ENCODE measurements at regions not wholly inside any gene's neighbourhood (a gene's known extent, or its start where the extent isn't known, plus 50 kb on each side); places are given as distances from the start of the nearest gene placed in this dataset.

DNA sequence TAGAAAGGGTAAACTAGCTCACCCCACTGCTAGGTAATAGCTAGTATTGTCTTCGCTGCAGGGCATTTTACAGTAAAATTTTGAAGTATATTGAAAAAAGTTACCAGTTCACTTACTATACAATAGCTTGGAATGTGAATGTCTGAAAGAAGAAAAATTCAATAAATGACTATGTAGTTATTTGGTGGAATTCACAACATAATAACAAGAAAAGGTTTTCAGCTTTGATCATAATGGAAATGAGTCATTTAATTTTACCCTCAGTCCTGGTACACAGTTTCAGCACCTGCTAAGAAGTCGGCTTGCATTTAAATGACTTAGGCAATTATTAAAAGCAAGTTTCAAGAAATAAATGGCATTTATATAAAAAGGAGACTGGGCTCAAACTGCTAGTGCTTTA is 90.4 kb downstream of the NUP35 start:
- ChIA-PET CTCF (no interaction called here), POLR2A (no interaction called here)
- no peak for DNase-seq (ENCODE audit: extremely low spot score)
- TF ChIP-seq SUZ12 (IDR thresholded peaks at IDR 0.05) (no peak), LEF1 (IDR thresholded peaks at IDR 0.05; ENCODE audit: borderline replicate concordance) (no peak), CTBP1 (IDR thresholded peaks at IDR 0.05; ENCODE audit: borderline replicate concordance) (no peak), PKNOX1 (IDR thresholded peaks at IDR 0.05) (no peak), HDGF (IDR thresholded peaks at IDR 0.05; ENCODE audit: borderline replicate concordance) (no peak), FOXM1 (IDR thresholded peaks at IDR 0.05; ENCODE audit: borderline replicate concordance) (no peak), SP1 (IDR thresholded peaks at IDR 0.05) (no peak), ZNF384 (IDR thresholded peaks at IDR 0.05) (no peak), ARNT (IDR thresholded peaks at IDR 0.05) (no peak), L3MBTL2 (conservative IDR thresholded peaks at IDR 0.05) (no peak), BHLHE40 (IDR thresholded peaks at IDR 0.05; ENCODE audit: borderline replicate concordance) (no peak), ELF4 (IDR thresholded peaks at IDR 0.05) (no peak), FOXA1 (IDR thresholded peaks at IDR 0.05) (no peak)

GRCh38 chr2:183215917-183216316 is 91.7 kb downstream of the NUP35 start:
- POLR2A ChIA-PET, result no interaction called here
- no peak for TF ChIP-seq BHLHE40 (IDR thresholded peaks at IDR 0.05; ENCODE audit: borderline replicate concordance)
- CTCF ChIA-PET, result no interaction called here

GRCh38 chr2:183219888-183220287 is 95.6 kb downstream of the NUP35 start:
- POLR2A ChIA-PET, result interaction anchor here (1.1 kb wide), 1 partner anchor 141 kb away, joined by 3 read pairs; the partner anchor contains the start of gene DUSP19
- CTCF ChIA-PET, result no interaction called here
- DNase-seq (ENCODE audit: extremely low spot score), result no peak
- no peak for TF ChIP-seq SP1 (IDR thresholded peaks at IDR 0.05)
- no peak for TF ChIP-seq BHLHE40 (IDR thresholded peaks at IDR 0.05; ENCODE audit: borderline replicate concordance)
- no peak for TF ChIP-seq HDGF (IDR thresholded peaks at IDR 0.05; ENCODE audit: borderline replicate concordance)
- no peak for TF ChIP-seq ZNF384 (IDR thresholded peaks at IDR 0.05)
- no peak for TF ChIP-seq CTBP1 (IDR thresholded peaks at IDR 0.05; ENCODE audit: borderline replicate concordance)
- no peak for TF ChIP-seq ARNT (IDR thresholded peaks at IDR 0.05)
- no peak for TF ChIP-seq SUZ12 (IDR thresholded peaks at IDR 0.05)
- no peak for TF ChIP-seq LEF1 (IDR thresholded peaks at IDR 0.05; ENCODE audit: borderline replicate concordance)
- no peak for TF ChIP-seq FOXM1 (IDR thresholded peaks at IDR 0.05; ENCODE audit: borderline replicate concordance)
- no peak for TF ChIP-seq TARDBP (IDR thresholded peaks at IDR 0.05)
- no peak for TF ChIP-seq ELF4 (IDR thresholded peaks at IDR 0.05)
- TF ChIP-seq FOXA1 (IDR thresholded peaks at IDR 0.05), result no peak
- TF ChIP-seq PKNOX1 (IDR thresholded peaks at IDR 0.05), result no peak
- no peak for TF ChIP-seq L3MBTL2 (conservative IDR thresholded peaks at IDR 0.05)
- TF ChIP-seq FOXK2 (IDR thresholded peaks at IDR 0.05), result no peak
- no peak for TF ChIP-seq NFRKB (IDR thresholded peaks at IDR 0.05)

More at GRCh38 chr2:183215917-183216316, 91.7 kb downstream of the NUP35 start:
- no peak for DNase-seq (ENCODE audit: extremely low spot score)

DNA sequence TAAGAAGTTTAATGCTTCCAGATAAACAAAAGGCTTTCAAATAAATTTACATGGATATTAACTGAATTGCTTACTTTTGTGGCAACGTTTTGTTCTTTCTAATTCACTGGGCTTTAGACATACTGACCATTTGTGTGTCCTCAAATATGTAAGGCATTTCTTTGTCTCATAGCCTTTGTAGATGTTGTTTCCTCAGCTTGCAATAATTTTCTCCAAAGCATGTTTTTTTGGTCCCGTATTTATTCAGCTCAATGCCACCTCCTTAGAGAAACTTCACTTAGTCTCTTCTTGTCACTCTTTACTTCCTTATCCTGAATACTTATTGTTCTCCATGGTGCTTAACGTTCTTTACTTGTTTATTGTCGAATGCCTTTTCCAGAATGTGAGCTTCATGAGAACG is 98.5 kb downstream of the NUP35 start:
- POLR2A ChIA-PET, result no interaction called here
- DNase-seq (ENCODE audit: extremely low spot score), result no peak
- TF ChIP-seq SP1 (IDR thresholded peaks at IDR 0.05), result no peak
- no peak for TF ChIP-seq HDGF (IDR thresholded peaks at IDR 0.05; ENCODE audit: borderline replicate concordance)
- TF ChIP-seq L3MBTL2 (conservative IDR thresholded peaks at IDR 0.05), result no peak
- no peak for TF ChIP-seq SUZ12 (IDR thresholded peaks at IDR 0.05)
- no peak for TF ChIP-seq FOXK2 (IDR thresholded peaks at IDR 0.05)
- TF ChIP-seq ARNT (IDR thresholded peaks at IDR 0.05), result no peak
- no peak for TF ChIP-seq FOXA1 (IDR thresholded peaks at IDR 0.05)
- no peak for TF ChIP-seq CTBP1 (IDR thresholded peaks at IDR 0.05; ENCODE audit: borderline replicate concordance)
- CTCF ChIA-PET, result no interaction called here

GRCh38 chr2:183224948-183225347 is 100.7 kb downstream of the NUP35 start:
- POLR2A ChIA-PET, result no interaction called here
- TF ChIP-seq SP1 (IDR thresholded peaks at IDR 0.05) (no peak), SUZ12 (IDR thresholded peaks at IDR 0.05) (no peak), BHLHE40 (IDR thresholded peaks at IDR 0.05; ENCODE audit: borderline replicate concordance) (no peak), ZNF384 (IDR thresholded peaks at IDR 0.05) (no peak), HDGF (IDR thresholded peaks at IDR 0.05; ENCODE audit: borderline replicate concordance) (no peak), FOXM1 (IDR thresholded peaks at IDR 0.05; ENCODE audit: borderline replicate concordance) (no peak), TARDBP (IDR thresholded peaks at IDR 0.05) (no peak), LEF1 (IDR thresholded peaks at IDR 0.05; ENCODE audit: borderline replicate concordance) (no peak), NFRKB (IDR thresholded peaks at IDR 0.05) (no peak), CTBP1 (IDR thresholded peaks at IDR 0.05; ENCODE audit: borderline replicate concordance) (no peak), FOXK2 (IDR thresholded peaks at IDR 0.05) (no peak), ELF4 (IDR thresholded peaks at IDR 0.05) (no peak), PKNOX1 (IDR thresholded peaks at IDR 0.05) (no peak), FOXA1 (IDR thresholded peaks at IDR 0.05) (no peak), ARNT (IDR thresholded peaks at IDR 0.05) (no peak), L3MBTL2 (conservative IDR thresholded peaks at IDR 0.05) (no peak)
- DNase-seq (ENCODE audit: extremely low spot score), result no peak
- CTCF ChIA-PET, result no interaction called here

DNA sequence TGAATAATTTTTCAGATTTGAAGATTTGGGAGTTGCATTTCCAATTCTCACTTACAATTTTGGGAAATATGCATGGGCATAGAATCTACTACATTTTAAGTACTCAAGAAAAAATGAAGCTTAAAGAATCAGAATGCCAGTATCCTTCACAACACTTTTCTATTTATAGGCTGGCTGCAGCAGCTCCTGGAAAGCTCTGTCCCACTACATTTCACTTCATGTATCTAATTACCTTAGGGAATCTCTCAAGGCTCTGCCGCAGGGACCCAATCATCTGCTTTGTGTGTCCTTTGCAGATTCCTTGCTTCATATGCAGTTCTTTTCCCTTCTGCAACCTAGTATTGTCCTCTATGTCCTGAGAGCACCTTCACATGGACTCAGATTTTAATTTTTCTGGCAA is 102.9 kb downstream of the NUP35 start:
- POLR2A ChIA-PET, result no interaction called here
- no peak for TF ChIP-seq HDGF (IDR thresholded peaks at IDR 0.05; ENCODE audit: borderline replicate concordance)
- no peak for TF ChIP-seq LEF1 (IDR thresholded peaks at IDR 0.05; ENCODE audit: borderline replicate concordance)
- no peak for TF ChIP-seq SUZ12 (IDR thresholded peaks at IDR 0.05)
- TF ChIP-seq FOXK2 (IDR thresholded peaks at IDR 0.05), result no peak
- no peak for TF ChIP-seq L3MBTL2 (conservative IDR thresholded peaks at IDR 0.05)
- no peak for TF ChIP-seq BHLHE40 (IDR thresholded peaks at IDR 0.05; ENCODE audit: borderline replicate concordance)
- TF ChIP-seq ZNF384 (IDR thresholded peaks at IDR 0.05), result no peak
- no peak for TF ChIP-seq FOXA1 (IDR thresholded peaks at IDR 0.05)
- no peak for TF ChIP-seq SP1 (IDR thresholded peaks at IDR 0.05)
- TF ChIP-seq ELF4 (IDR thresholded peaks at IDR 0.05), result no peak
- no peak for TF ChIP-seq NFRKB (IDR thresholded peaks at IDR 0.05)
- TF ChIP-seq TARDBP (IDR thresholded peaks at IDR 0.05), result no peak
- no peak for TF ChIP-seq ARNT (IDR thresholded peaks at IDR 0.05)
- DNase-seq (ENCODE audit: extremely low spot score), result no peak
- CTCF ChIA-PET, result no interaction called here
